Activated CD8-positive, alpha-beta T cell treated with anti-CD3 and anti-CD28 coated beads for 36 hours (primary cell): ENCODE measurements at regions not wholly inside any gene's neighbourhood (a gene's known extent, or its start where the extent isn't known, plus 50 kb on each side); places are given as distances from the start of the nearest gene placed in this dataset.
"Not testable (repeated sequence)": the region's sequence is repeated elsewhere in the genome, so short reads cannot be mapped to it uniquely, and the experiment has no call there.

Experiments
- ATAC-seq: fragments of 200-7000 bp; cut with Tn5 transposase; one replicate; pipeline ENCODE4 v1.10.0; 2021; ENCODE audit warnings: mild to moderate bottlenecking, moderate library complexity
- CTCF ChIA-PET: fragments of 350-600 bp; sonication (Branson Sonifier 250); formaldehyde crosslinking; loops from one replicate; lab custom pipeline; 2021; ENCODE audit warnings: antibody characterized with exemption; lab: Charles Lee
- POLR2A ChIA-PET: fragments of 350-600 bp; sonication (Branson Sonifier 250); formaldehyde crosslinking; loops from one replicate; lab custom pipeline; 2021; ENCODE audit warnings: antibody characterized with exemption; lab: Charles Lee
- DNase-seq: peaks from one replicate; pipeline ENCODE4 v3.0.0-alpha.2; 2020
- H3K27ac Mint-ChIP-seq: one replicate; pipeline ENCODE4 v1.8.0; 2021; ENCODE audit warnings: mild to moderate bottlenecking, mixed read lengths
- H3K27me3 Mint-ChIP-seq: one replicate; pipeline ENCODE4 v1.8.0; 2021; ENCODE audit warnings: mixed read lengths
- H3K36me3 Mint-ChIP-seq: one replicate; pipeline ENCODE4 v1.8.0; 2021; ENCODE audit warnings: low read depth, mixed read lengths
- H3K4me1 Mint-ChIP-seq: one replicate; pipeline ENCODE4 v1.8.0; 2021; ENCODE audit warnings: low read depth, mixed read lengths
- H3K4me3 Mint-ChIP-seq: one replicate; pipeline ENCODE4 v1.8.0; 2021; ENCODE audit warnings: mild to moderate bottlenecking, moderate library complexity, mixed read lengths
- H3K9me3 Mint-ChIP-seq: one replicate; pipeline ENCODE4 v1.8.0; 2021; ENCODE audit warnings: mixed read lengths
- CTCF ChIP-seq: fragments of 200-600 bp; IDR thresholded peaks from one replicate; pipeline ENCODE4 v1.8.0; 2022; ENCODE audit warnings: antibody characterized with exemption, mild to moderate bottlenecking
- intact Hi-C: fragments of 100-400 bp; cut with micrococcal nuclease; formaldehyde crosslinking; loops from one replicate; pipeline ENCODE4 v1.10.0; 2022

GRCh38 chr1:91104712-91105111 lies 82.9 kb upstream of the ZNF644 start:
- ChIA-PET CTCF (no interaction called here), POLR2A (no interaction called here)
- H3K4me1 Mint-ChIP-seq = peaks cover 10% of the 10 kb centered on the region
- H3K4me3 Mint-ChIP-seq = no peak overlapping the region
- no peaks in the 10 kb centered on the region for H3K9me3 Mint-ChIP-seq
- no peak for ATAC-seq
- H3K27ac Mint-ChIP-seq = no peak overlapping the region
- intact Hi-C loops = no loop called here
- peaks cover 6% of the 10 kb centered on the region for H3K27me3 Mint-ChIP-seq
- no peak for TF ChIP-seq CTCF
- DNase-seq = no peak
- no peaks in the 10 kb centered on the region for H3K36me3 Mint-ChIP-seq

- Mint-ChIP-seq H3K36me3 (no peaks in the 10 kb centered on the region), H3K27ac (no peak overlapping the region), H3K4me1 (peaks cover 10% of the 10 kb centered on the region), H3K9me3 (no peaks in the 10 kb centered on the region), H3K27me3 (peaks cover 5% of the 10 kb centered on the region), H3K4me3 (no peak overlapping the region)
- CTCF ChIA-PET = no interaction called here
- DNase-seq (no peak), ATAC-seq (no peak)
- intact Hi-C loops = no loop called here
- POLR2A ChIA-PET = no interaction called here
- TF ChIP-seq CTCF = no peak
Measured at GRCh38 chr1:91101328-91101727, 79.5 kb upstream of the ZNF644 start.

- DNase-seq = peak; percentile 36
- Mint-ChIP-seq H3K4me3 (no peak overlapping the region), H3K9me3 (no peaks in the 10 kb centered on the region), H3K36me3 (no peaks in the 10 kb centered on the region), H3K27me3 (peaks cover 5% of the 10 kb centered on the region), H3K27ac (no peak overlapping the region), H3K4me1 (peaks cover 10% of the 10 kb centered on the region)
- CTCF ChIA-PET = no interaction called here
- ATAC-seq = peak; percentile 56
- POLR2A ChIA-PET = no interaction called here
- intact Hi-C loops = no loop called here
- TF ChIP-seq CTCF = no peak
Measured at GRCh38 chr1:91099746-91100621, 78.1 kb upstream of the ZNF644 start.

GRCh38 chr1:91098299-91098906 lies 76.6 kb upstream of the ZNF644 start:
- DNase-seq (no peak), ATAC-seq (no peak)
- no peak for TF ChIP-seq CTCF
- ChIA-PET CTCF (no interaction called here), POLR2A (no interaction called here)
- Mint-ChIP-seq H3K27ac (no peak overlapping the region), H3K27me3 (peaks cover 5% of the 10 kb centered on the region), H3K4me3 (no peak overlapping the region), H3K4me1 (peaks cover 10% of the 10 kb centered on the region), H3K9me3 (no peaks in the 10 kb centered on the region), H3K36me3 (no peaks in the 10 kb centered on the region)
- intact Hi-C loops = no loop called here

- H3K9me3 Mint-ChIP-seq, H3K27ac Mint-ChIP-seq, CTCF ChIA-PET, DNase-seq, H3K36me3 Mint-ChIP-seq, H3K4me3 Mint-ChIP-seq, ATAC-seq, POLR2A ChIA-PET, H3K4me1 Mint-ChIP-seq, intact Hi-C loops, H3K27me3 Mint-ChIP-seq: not testable (repeated sequence)
Measured at GRCh38 chr1:91095321-91095720, 73.5 kb upstream of the ZNF644 start.
